Activated CD8-positive, alpha-beta memory T cell treated with anti-CD3 and anti-CD28 coated beads for 36 hours (primary cell): ENCODE measurements at regions not wholly inside any gene's neighbourhood (a gene's known extent, or its start where the extent isn't known, plus 50 kb on each side); places are given as distances from the start of the nearest gene placed in this dataset.

ENCODE experiments used
- CTCF ChIA-PET: fragments of 350-600 bp; sonication (Branson Sonifier 250); formaldehyde crosslinking; loops from one replicate; lab custom pipeline; 2021; ENCODE audit warnings: antibody characterized with exemption; lab: Charles Lee
- POLR2A ChIA-PET: fragments of 350-600 bp; sonication (Branson Sonifier 250); formaldehyde crosslinking; loops from one replicate; lab custom pipeline; 2021; ENCODE audit warnings: antibody characterized with exemption; lab: Charles Lee

GRCh38 chr5:60520451-60521227 lies 179.3 kb downstream of the DEPDC1B start:
- CTCF ChIA-PET, result no interaction called here
- POLR2A ChIA-PET, result no interaction called here

- POLR2A ChIA-PET, result no interaction called here
- CTCF ChIA-PET, result no interaction called here
Observed at GRCh38 chr5:60519372-60519771, 180.6 kb downstream of the DEPDC1B start.

- ChIA-PET POLR2A (no interaction called here), CTCF (no interaction called here)
Observed at GRCh38 chr5:60517850-60518249, 182.1 kb downstream of the DEPDC1B start.

GRCh38 chr5:60517094-60517694 lies 182.8 kb downstream of the DEPDC1B start:
- CTCF ChIA-PET, result no interaction called here

GRCh38 chr5:60516688-60517087 lies 183.3 kb downstream of the DEPDC1B start:
- ChIA-PET POLR2A (no interaction called here), CTCF (no interaction called here)

More at GRCh38 chr5:60517094-60517694, 182.8 kb downstream of the DEPDC1B start:
- POLR2A ChIA-PET, result no interaction called here

- ChIA-PET POLR2A (no interaction called here), CTCF (no interaction called here)
Observed at GRCh38 chr5:60514152-60514551, 185.8 kb downstream of the DEPDC1B start.

- ChIA-PET CTCF (no interaction called here), POLR2A (no interaction called here)
Observed at GRCh38 chr5:60512117-60512516, 187.8 kb downstream of the DEPDC1B start.

- CTCF ChIA-PET, result no interaction called here
- POLR2A ChIA-PET, result no interaction called here
Observed at GRCh38 chr5:60510663-60511062, 189.3 kb downstream of the DEPDC1B start.

- ChIA-PET CTCF (no interaction called here), POLR2A (no interaction called here)
Observed at GRCh38 chr5:60510049-60510448, 189.9 kb downstream of the DEPDC1B start.

- CTCF ChIA-PET, result no interaction called here
- POLR2A ChIA-PET, result no interaction called here
Observed at GRCh38 chr5:60509519-60509918, 190.4 kb downstream of the DEPDC1B start.

- ChIA-PET POLR2A (no interaction called here), CTCF (no interaction called here)
Observed at GRCh38 chr5:60507687-60508086, 192.3 kb downstream of the DEPDC1B start.

- ChIA-PET CTCF (no interaction called here), POLR2A (no interaction called here)
Observed at GRCh38 chr5:60505373-60506171, 194.4 kb downstream of the DEPDC1B start.

- CTCF ChIA-PET, result no interaction called here
- POLR2A ChIA-PET, result no interaction called here
Observed at GRCh38 chr5:60504342-60504741, 195.6 kb downstream of the DEPDC1B start.

GRCh38 chr5:60503771-60504170 lies 196.2 kb downstream of the DEPDC1B start:
- ChIA-PET CTCF (no interaction called here), POLR2A (no interaction called here)

- ChIA-PET POLR2A (no interaction called here), CTCF (no interaction called here)
Observed at GRCh38 chr5:60497706-60498500, 202.1 kb downstream of the DEPDC1B start.

GRCh38 chr5:60495644-60496520 lies 204.1 kb downstream of the DEPDC1B start:
- CTCF ChIA-PET, result no interaction called here

GRCh38 chr5:60494635-60495034 lies 205.3 kb downstream of the DEPDC1B start:
- CTCF ChIA-PET, result no interaction called here
- POLR2A ChIA-PET, result no interaction called here

More at GRCh38 chr5:60495644-60496520, 204.1 kb downstream of the DEPDC1B start:
- POLR2A ChIA-PET, result no interaction called here

- CTCF ChIA-PET, result no interaction called here
- POLR2A ChIA-PET, result no interaction called here
Observed at GRCh38 chr5:60494144-60494543, 205.8 kb downstream of the DEPDC1B start.

GRCh38 chr5:60493372-60493771 lies 206.6 kb downstream of the DEPDC1B start:
- POLR2A ChIA-PET, result no interaction called here
- CTCF ChIA-PET, result no interaction called here
